Bone marrow (tissue), 2 donors: ENCODE measurements at regions not wholly inside any gene's neighbourhood (a gene's known extent, or its start where the extent isn't known, plus 50 kb on each side); places are given as distances from the start of the nearest gene placed in this dataset.

Experiments used
- DNase-seq, 2 donors: peaks; one replicate each; lab custom pipeline; 2025; lab: John Stamatoyannopoulos, UW

DNA sequence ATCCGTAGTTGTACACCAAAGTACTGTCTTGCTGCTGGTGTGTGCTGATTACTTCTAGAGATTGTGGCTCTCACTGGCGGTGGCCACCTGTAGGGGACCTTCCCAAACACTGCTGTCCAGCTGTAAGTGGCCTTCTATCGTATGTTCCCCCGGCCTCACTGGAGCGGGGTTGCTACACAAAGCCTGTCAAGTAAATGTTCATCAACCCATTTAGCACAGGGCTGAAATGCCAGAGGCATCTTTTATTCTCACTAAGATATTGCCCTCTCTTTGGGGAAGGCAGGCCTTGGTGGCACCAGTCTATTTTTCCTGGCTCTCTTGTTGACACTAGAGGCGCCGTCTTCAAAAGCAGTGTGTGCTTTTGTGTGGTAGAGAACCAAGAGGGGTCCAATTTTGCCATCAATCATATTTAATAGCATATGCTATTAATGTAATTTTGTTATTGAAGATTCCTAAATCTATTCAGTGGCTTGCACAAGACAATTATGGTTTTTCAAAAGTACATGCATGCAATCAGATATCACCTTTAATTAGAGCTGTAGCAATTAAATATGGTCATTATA, 514.4 kb upstream of the SALL1 start:
- no peak for DNase-seq

DNA sequence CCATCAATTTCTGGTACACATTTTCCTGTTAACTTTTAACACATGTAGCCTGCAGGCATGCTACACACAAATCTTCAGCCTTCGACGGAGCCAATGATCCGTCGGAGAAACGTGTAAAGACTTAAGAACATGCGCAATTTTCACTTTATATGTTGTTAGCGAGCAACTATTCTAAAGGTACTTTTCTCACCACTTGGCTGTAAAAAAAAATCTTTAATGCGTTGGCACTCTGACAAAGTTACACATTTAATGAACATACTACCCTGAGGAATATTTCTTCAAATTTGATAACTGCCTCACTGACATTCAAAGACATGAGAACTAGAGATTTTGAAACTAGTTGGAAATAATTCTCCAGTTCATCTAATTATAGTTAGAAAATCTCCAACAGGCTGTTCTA, 507.5 kb upstream of the SALL1 start:
- DNase-seq = no peak

DNA sequence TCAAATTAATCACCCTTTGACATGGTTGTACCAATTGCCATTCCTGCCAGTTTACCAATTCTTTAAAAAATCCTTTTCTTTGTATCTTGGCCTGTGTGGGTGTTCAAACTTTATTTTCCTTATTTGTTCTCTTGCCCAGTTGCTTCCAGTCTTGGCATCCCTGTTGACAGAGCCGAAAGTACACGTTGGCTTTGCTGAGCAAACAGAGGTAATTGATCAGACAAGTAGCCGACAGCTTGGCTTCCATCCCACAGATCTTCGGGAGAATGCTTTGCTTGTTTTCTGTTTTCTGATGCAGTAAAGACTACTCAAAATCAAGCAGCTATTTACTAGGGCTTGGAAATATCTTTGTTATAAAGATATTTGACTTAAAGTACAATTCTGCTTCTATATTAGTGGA, 506.8 kb upstream of the SALL1 start:
- DNase-seq = no peak

DNA sequence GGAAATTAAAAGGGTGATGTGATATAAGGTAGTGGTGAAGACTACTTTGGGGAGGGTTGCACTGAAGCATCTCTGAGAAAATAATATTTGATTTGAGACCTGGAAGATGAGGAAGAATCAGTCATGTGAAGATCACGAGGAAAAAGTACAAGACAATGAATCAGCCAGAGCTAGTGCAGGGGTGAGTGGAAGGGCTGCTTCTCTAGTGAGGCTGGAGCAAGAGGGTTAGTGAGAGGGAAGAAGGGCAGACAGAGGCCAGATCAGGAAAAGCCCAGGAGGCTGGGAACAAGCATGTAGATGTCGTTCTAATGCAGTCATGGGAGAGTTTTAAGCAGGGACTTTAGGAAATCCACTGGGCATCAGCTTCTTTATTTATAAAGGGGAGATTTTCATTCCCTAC, 504.2 kb upstream of the SALL1 start:
- no peak for DNase-seq

DNA sequence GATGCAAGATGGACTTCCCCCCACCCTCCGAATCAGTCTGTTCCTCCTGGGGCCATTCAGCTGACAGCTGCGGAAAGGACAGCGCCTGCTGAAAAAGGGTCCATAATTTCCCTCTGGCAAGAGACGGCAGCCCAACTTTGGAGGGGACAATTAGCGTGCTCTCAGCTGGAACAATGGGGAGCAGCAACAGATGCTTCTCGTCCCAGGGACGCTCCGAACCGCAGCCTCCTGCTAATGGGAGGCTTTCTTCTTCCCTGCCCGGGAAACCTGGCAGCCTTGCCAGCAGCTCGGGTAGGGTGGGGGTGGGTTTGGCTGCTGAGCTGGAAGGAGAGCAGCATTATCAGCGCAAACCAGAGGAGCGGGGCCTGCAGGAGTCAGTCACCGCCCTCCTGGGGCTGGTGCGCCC, 500.0 kb upstream of the SALL1 start:
- DNase-seq = no peak

DNA sequence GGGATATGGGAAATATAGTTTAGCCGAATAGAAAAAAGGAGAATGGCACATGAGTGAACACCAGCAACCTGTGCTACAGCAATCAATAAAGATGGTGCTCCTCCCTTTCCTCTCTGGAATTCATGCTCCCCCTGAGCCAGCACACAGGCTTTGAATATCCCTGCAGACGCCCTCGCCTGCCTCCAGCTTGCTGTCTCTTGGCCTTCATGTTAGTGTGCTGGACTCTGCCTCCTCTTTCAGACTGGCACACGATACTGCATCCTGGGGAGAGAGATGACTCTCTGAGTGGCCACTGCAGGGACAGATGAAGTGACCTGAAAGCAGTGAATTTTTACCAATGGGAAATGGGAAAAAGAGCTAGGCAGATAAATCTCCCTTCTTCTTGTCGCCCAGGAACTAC, 498.6 kb upstream of the SALL1 start:
- DNase-seq = no peak

DNA sequence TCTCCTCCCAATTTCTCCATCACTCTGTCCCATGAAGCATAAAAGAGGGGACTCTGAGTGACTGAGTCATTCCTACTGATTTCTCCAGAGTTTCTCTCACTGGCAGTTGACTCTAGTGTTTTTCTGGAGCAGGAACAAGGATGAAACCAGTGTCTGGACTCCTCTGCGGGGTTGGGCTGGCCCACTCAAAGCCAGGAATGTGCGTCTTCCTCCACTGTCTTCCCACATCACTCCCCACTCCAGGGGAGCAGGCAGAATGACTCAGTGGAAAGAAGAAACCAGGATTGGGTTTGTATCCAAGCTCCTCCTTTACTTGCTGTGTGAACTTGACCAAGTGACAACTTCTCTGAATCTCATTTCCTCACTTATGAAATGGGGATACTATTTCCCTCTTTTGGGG, 497.5 kb upstream of the SALL1 start:
- no peak for DNase-seq

DNA sequence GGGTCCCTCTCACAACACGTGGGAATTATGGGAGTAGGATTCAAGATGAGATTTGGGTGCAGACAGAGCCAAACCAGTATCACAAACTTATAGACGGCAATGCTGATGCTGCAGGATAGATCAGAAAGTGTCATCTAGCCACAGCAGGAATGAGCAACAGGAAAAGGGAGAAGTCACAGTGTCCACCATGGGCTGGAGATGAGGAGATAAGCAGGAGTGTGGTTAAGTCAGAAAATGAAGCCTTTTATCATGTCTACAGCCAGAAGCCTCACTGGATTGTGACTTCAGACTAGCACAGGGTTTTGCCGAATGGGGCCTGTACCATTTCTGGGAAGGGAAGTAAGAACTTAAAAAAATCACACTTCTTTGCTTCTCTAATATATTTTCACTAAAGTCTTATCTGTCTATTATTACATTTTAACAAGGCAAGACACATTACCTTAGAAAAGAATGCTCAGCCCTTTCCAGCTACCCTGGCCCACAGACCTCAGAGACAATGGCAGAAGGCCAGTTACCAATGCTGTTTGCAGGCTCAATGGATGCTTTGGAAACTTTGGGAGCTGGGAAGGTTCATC, 490.2 kb upstream of the SALL1 start:
- DNase-seq = no peak

DNA sequence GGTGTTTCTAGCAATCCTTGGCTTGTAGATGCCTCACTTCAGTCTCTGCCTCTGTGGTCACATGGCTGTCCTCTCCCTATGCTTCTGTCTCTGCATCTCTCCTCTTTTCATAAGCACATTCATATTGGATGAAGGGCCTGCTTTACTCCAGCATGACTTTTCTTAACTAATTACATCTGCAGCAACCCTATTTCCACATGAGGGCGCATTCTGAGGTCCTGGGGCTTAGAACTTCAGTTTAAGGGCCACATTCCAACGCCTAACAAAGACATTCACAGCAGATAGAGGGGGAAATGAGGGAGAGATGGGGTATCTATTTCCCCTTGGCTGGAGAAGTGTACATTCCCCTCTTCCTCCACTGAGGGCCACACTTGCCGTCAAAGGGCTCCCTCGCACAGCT, 489.1 kb upstream of the SALL1 start:
- DNase-seq = no peak

DNA sequence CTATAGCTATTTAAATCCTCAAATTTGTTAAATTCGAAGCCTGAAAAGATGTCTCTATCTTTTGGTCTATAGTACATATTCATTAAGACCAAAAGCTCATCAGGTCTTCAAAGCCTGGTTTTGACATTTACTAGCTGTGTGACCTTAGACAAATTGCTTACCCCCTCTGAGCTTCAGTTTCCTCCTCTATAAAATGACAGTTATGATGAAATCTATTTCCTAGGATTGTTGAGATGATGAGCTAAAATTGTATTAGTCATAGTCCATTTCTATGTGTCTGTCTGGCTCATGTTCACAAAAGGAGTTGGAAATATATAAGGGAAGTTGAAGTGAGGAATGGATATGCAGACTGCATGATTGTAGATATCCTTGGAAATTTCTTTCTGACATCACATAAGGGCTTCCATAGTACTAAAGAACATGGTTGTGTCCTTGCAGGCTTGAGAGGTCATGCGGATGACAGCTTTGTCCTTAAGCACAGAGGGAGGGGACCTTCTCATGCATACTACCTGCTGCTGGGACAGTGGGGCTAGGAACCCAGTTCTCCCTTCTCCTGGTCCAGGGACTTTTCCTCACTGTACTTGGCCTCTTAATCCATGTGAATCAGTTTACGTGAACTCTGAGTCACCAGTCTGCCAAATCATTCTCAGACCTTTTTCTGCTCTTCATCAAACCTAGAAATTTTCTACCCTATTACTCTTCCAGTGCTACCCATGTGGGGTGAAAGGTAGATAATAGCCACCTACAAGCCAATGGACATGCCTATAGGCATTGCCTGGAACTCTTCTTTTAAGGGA, 487.5 kb upstream of the SALL1 start:
- DNase-seq = no peak

DNA sequence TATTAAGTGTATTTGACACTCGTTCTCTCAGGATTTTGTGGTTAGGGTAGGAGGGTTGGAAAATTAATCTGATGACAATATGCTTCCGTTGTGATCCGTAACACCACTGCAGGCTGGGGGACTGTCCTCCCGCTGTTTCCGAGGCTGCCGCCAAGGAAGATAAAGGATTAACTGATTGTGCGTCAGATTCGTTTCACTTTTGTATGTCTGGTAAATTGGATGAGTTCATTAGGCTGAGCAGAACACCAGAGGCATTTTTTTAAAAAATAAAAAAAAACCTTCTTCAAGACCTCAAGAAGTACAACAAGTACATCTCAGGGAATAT, 486.7 kb upstream of the SALL1 start:
- no peak for DNase-seq

DNA sequence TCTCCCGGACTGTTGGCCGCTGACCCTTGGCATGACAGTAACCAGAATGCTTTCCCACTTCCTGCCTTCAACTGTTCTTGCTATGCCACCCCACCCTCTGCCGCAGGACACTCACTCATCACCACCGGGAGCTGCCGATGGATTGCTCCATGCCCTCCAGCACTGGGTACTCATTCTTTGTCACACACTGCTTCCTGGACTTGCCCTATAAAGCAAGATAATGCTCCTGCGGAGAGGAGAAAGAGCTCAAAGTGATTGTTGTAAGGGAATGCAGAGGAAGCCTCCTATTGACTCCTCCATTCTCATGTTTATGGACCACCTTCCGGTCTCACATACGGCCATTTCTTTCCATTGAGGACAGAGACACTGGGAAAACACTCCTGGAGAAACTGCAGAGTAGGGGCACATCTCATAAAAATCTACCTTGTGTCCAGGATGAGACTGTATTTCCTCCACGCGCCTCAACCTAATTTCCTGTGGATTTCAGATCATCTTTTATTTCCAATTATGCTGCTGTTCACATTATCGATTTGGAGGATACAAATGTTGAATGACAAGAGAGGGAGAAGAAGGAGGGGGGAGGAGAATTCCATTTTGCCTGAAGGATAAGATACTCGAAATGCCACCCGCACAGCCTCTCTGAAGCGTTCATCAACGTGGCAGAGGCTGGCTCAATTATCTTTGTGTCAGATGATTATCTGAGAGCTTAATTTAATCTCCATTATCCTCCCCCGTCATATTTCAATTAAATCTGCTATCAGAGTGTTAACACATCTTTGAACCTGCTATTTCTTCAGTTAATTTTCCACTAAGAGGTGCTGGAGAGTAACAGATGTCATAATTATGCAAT, 486.1 kb upstream of the SALL1 start:
- no peak for DNase-seq

DNA sequence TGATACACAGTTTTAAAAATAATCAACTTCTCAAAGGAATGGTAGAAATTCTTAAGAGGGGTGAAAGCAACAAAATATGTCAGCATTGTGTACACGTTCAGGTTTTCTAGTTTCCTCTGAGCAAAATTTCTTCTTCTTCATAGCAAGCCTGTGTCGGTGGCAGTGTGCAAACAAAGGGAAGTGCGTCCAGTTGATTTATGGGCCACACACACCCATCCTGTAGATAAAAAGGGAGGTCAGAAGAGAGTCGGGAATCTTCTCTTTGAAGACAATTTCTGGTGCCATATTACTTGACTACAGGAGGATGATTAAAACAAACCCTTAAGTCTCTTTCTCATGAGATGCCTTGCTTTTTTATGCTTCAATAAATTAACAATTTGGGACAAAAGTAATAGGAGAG, 484.1 kb upstream of the SALL1 start:
- DNase-seq = no peak

DNA sequence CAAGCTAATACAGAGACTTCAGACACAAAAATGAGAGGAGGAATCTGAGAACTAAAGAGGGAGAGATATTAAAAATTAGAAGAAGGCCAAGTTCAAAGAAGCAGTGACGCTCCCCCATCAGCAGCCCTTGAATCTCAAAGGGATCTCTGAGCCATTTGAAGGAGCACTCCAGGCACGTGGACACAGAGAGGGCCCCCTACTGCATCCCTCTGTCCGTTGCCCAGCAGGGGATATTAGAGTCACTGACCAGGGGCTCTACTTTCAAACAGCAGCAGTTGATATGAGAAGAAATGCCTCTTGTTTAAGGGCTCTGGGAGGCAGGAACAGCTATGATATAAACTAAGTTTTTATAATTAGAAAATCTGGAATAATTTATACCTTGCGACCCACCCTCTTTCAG, 479.0 kb upstream of the SALL1 start:
- no peak for DNase-seq

DNA sequence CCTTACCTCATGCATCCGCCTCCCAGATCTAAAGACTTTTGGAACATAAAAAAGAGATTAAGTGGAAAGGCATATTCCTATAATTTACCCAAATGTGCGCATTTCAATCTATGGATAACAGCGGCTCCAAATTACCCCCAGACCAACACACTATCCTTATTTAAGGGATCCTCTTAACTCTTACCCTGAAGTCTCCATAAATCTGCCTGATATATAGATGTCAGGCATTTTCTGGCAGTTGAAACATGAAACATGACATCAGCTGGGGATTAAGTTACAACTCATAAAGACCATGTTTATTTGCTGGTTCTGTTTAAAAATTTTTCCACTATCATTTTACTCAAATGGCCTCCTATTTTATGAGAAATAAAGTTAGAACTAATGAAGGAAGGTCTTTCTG, 478.5 kb upstream of the SALL1 start:
- no peak for DNase-seq

DNA sequence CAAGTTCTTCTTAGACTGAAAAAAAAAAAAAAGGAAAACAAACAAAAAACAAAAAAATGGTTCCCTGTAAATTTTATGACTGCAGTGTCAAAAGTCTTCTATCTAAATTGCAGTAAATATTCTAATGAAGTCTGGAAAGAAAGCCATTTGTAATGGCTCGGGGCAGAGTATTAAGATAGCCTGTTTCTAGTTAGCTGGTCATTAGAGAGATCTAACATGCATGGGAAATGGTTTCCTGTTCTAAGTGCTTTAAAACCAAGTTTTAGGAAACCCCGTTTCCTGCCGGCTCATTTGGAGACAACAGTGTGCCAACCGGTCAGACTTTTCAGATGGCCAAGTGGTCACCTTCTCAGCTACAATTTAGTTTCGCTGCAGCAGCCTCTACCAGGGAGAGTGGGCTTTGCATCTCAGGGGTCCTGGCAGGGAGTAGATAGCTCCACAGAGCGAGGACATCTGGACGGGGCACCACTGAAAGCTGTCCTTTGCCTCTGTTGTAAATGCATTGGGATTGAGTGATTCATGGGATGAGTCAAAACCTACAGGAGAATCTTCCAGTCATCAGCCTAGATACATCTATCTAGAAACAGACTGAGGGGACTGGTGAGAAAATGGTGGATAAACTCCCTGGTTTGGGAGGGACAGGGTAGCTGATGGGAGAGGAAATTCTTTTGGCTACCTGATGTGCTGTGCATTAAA, 473.2 kb upstream of the SALL1 start:
- no peak for DNase-seq

DNA sequence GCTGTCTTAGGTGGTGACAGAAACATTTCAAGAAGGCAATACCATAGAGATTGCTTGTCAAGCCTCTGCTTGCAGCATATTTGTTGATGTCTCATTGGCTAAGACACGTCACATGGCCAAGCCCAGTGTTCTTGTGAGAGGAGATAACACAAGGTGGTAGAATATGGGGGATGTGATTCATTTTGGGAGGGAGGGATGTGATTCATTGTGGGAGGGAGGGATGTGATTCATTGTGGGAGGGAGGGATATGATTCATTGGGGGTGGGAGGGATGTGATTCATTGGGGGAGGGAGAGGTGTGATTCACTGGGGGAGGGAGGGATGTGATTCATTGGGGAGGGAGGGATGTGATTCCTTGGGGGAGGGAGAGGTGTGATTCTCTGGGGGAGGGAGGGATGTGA, 470.5 kb upstream of the SALL1 start:
- DNase-seq = no peak

DNA sequence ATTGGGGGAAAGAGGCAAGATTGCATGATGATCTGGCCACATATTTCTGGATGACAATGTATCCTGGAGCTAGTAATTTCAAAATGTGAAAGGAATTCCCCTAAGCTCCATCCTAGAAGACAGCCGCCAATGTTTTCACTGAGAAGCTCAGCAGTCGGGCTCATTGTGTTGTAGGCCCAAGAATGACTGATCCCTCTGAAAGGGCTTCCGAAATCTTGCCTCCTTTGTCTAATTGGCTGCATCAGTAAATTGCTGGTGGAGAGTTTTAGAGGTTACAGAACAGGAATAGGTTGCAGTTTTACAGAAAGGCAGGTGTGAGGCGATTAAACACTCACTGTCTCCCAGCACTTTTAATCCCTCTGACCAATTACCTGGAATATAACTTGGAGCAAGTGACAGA, 464.1 kb upstream of the SALL1 start:
- no peak for DNase-seq

DNA sequence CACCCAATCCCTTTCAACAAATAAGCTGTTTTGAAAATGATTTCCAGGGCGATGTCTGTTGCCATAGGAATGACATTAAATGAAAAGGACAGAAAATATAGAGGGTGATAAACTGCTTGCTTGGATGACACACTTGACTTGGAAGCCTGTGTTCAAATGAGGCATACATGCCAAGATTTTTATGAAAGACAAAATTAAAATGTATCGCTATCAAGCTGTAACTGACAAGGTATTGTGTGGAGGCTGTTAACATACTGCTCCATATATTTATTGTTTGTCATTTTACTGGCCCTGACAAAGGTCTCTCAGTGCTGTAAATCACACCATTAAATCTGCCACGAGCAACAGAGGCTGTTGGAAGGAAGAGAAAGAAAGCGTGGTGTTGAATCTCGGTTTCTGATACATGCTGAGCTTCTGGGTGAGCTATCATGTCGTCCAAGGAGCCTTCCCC, 456.2 kb upstream of the SALL1 start:
- no peak for DNase-seq

DNA sequence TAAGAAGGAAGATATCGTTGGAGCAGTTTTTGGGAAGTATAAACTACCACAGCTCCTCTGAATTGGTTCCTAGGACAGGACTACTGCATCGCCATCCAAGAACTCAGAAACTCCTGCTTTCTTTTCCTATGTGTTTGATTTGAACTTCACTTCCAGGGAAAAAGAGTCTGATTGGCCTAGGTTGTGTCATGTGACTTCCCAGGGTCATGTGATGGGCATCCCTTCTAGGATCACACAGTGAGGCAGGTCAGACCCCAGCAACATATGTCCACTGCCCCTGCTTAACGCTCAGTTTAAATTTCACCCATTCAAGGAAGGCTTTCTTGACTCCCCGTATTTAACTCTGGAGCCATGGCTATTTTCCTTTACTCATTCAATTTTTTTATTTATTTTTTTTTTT, 445.2 kb upstream of the SALL1 start:
- no peak for DNase-seq

DNA sequence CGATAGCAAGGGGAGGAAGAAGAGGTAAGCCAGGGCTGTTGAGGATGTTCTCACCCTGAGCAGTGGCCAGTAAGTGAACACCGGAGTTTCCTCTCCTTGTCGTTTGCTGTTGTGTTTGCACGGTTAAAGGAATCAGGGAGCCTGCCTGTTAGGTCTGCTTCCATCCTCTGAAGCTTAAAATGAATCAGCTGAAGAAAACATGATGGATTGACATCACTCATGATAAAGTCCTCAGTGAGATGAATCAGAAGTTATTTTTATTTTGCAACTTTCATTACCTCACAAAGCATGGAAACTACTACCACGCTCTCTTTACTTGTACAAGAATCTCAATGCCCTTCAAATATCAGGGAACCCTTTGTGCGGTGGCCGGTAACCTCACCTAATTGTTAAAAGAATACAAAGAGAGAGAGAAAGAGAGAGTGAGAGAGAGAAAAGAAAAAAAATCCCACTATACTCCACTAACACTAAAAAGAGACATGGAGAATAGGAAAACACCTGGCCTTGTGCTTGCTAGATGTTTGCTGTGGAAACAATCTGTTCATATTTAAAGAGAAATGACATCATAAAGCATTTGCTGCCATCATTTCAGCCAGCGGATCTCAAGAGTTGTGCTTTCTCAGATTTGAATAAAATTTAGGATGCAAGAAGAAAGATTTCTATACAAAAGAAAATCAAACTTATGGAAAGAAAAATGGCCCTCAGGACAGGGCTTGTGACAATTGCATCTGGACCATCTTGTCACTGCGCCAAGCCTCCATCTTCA, 441.6 kb upstream of the SALL1 start:
- DNase-seq = no peak
